ENCODE measurements at regions not wholly inside any gene's neighbourhood (a gene's known extent, or its start where the extent isn't known, plus 50 kb on each side); places are given as distances from the start of the nearest gene placed in this dataset.
"Not testable (repeated sequence)": the region's sequence is repeated elsewhere in the genome, so short reads cannot be mapped to it uniquely, and the experiment has no call there.

DNA sequence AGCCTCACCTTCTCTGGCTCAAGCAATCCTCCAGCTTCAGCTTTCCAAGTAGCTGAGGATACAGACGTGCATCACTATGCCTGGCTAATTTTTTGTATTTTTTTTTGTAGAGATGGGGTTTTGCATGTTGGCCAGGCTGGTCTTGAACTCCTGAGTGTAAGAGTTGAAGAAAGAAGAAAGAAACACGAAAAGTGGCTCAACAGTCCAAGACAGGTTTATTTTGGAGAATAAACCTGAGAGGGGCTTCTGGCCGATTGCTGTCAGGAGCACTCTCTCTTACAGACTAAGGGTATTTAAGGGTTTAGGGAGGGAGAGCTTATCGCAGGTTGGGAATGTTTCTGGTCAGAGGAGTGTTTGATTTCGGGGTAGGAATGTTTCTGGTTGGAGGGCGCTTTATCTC is 75.9 kb downstream of the RRM2 start:
- TF ChIP-seq, protein P1, sequence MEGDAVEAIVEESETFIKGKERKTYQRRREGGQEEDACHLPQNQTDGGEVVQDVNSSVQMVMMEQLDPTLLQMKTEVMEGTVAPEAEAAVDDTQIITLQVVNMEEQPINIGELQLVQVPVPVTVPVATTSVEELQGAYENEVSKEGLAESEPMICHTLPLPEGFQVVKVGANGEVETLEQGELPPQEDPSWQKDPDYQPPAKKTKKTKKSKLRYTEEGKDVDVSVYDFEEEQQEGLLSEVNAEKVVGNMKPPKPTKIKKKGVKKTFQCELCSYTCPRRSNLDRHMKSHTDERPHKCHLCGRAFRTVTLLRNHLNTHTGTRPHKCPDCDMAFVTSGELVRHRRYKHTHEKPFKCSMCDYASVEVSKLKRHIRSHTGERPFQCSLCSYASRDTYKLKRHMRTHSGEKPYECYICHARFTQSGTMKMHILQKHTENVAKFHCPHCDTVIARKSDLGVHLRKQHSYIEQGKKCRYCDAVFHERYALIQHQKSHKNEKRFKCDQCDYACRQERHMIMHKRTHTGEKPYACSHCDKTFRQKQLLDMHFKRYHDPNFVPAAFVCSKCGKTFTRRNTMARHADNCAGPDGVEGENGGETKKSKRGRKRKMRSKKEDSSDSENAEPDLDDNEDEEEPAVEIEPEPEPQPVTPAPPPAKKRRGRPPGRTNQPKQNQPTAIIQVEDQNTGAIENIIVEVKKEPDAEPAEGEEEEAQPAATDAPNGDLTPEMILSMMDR (IDR thresholded peaks at IDR 0.05; ENCODE audit: low read depth, low read length), result not testable (repeated sequence)
- not testable (repeated sequence) for TF ChIP-seq POLR2A (IDR thresholded peaks at IDR 0.05; ENCODE audit: extremely low read depth, insufficient read length); MYC (IDR thresholded peaks at IDR 0.05; ENCODE audit: low read depth, low read length)
- TF ChIP-seq, protein P2, sequence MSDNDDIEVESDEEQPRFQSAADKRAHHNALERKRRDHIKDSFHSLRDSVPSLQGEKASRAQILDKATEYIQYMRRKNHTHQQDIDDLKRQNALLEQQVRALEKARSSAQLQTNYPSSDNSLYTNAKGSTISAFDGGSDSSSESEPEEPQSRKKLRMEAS (IDR thresholded peaks at IDR 0.05; ENCODE audit: low read depth, low read length), result not testable (repeated sequence)
